ENCODE measurements at regions not wholly inside any gene's neighbourhood (a gene's known extent, or its start where the extent isn't known, plus 50 kb on each side); places are given as distances from the start of the nearest gene placed in this dataset.

GRCh38 chr10:126722726-126723125, 52.2 kb upstream of the C10orf90 start:
- Histone ChIP-seq H3K9me3 (no peaks in the 10 kb centered on the region; the same call in none of the 2 replicates), H3K4me3 (ENCODE audit: low read depth, low read length) (no peak overlapping the region), H3K27me3 (replicated peaks; ENCODE audit: control insufficient read depth, insufficient read depth, low read length) (no peaks in the 10 kb centered on the region), H3K4me1 (no peaks in the 10 kb centered on the region), H3K36me3 (ENCODE audit: control insufficient read depth, insufficient read depth, low read length) (no peaks in the 10 kb centered on the region)
- no peak for DNase-seq
- H3K4me3 Mint-ChIP-seq (ENCODE audit: unreplicated experiment) = no peak overlapping the region
- peaks cover 6% of the 10 kb centered on the region for H3K9me3 Mint-ChIP-seq (ENCODE audit: unreplicated experiment)
- POLR2A ChIA-PET = no interaction called here
- intact Hi-C loops (cut with micrococcal nuclease; ENCODE audit: unreplicated experiment) = no loop called here
- BruUV-seq (replicated peaks) = no TSS peak
- H3K27ac Mint-ChIP-seq (ENCODE audit: unreplicated experiment) = no peak overlapping the region
- no peaks in the 10 kb centered on the region for H3K36me3 Mint-ChIP-seq (ENCODE audit: insufficient read depth, unreplicated experiment)
- no peak for TF ChIP-seq CTCF (IDR thresholded peaks at IDR 0.05; ENCODE audit: insufficient read depth in 1 of 2, low read depth in 1 of 2, low read length in 1 of 2, severe bottlenecking in 1 of 2, unreplicated experiment in 1 of 2)
- CTCF ChIA-PET = interaction anchor here (0.6 kb wide), 1 partner anchor 14 kb away, joined by 3 read pairs; no protein-coding TSS in a partner anchor
- H3K4me1 Mint-ChIP-seq (ENCODE audit: low read depth, unreplicated experiment) = no peaks in the 10 kb centered on the region
- peaks cover 6% of the 10 kb centered on the region for H3K27me3 Mint-ChIP-seq (ENCODE audit: insufficient read depth, unreplicated experiment)

GRCh38 chr10:126723226-126723625, 52.7 kb upstream of the C10orf90 start:
- DNase-seq = no peak
- Histone ChIP-seq H3K4me1 (no peaks in the 10 kb centered on the region), H3K36me3 (ENCODE audit: control insufficient read depth, insufficient read depth, low read length) (no peaks in the 10 kb centered on the region), H3K4me3 (ENCODE audit: low read depth, low read length) (no peak overlapping the region), H3K27me3 (replicated peaks; ENCODE audit: control insufficient read depth, insufficient read depth, low read length) (no peaks in the 10 kb centered on the region), H3K9me3 (no peaks in the 10 kb centered on the region; the same call in none of the 2 replicates)
- Mint-ChIP-seq H3K4me1 (ENCODE audit: low read depth, unreplicated experiment) (no peaks in the 10 kb centered on the region), H3K9me3 (ENCODE audit: unreplicated experiment) (peaks cover 6% of the 10 kb centered on the region), H3K27me3 (ENCODE audit: insufficient read depth, unreplicated experiment) (peaks cover 6% of the 10 kb centered on the region), H3K4me3 (ENCODE audit: unreplicated experiment) (no peak overlapping the region), H3K36me3 (ENCODE audit: insufficient read depth, unreplicated experiment) (no peaks in the 10 kb centered on the region), H3K27ac (ENCODE audit: unreplicated experiment) (no peak overlapping the region)
- CTCF ChIA-PET = no interaction called here
- POLR2A ChIA-PET = no interaction called here
- TF ChIP-seq CTCF (IDR thresholded peaks at IDR 0.05; ENCODE audit: insufficient read depth in 1 of 2, low read depth in 1 of 2, low read length in 1 of 2, severe bottlenecking in 1 of 2, unreplicated experiment in 1 of 2) = no peak
- intact Hi-C loops (cut with micrococcal nuclease; ENCODE audit: unreplicated experiment) = no loop called here
- BruUV-seq (replicated peaks) = no TSS peak

- TF ChIP-seq CTCF (IDR thresholded peaks at IDR 0.05; ENCODE audit: insufficient read depth in 1 of 2, low read depth in 1 of 2, low read length in 1 of 2, severe bottlenecking in 1 of 2, unreplicated experiment in 1 of 2) = no peak
- no peak overlapping the region for H3K4me3 Mint-ChIP-seq (ENCODE audit: unreplicated experiment)
- no peak overlapping the region for H3K27ac Mint-ChIP-seq (ENCODE audit: unreplicated experiment)
- Histone ChIP-seq H3K4me1 (no peaks in the 10 kb centered on the region), H3K27me3 (replicated peaks; ENCODE audit: control insufficient read depth, insufficient read depth, low read length) (no peaks in the 10 kb centered on the region), H3K36me3 (ENCODE audit: control insufficient read depth, insufficient read depth, low read length) (no peaks in the 10 kb centered on the region), H3K9me3 (no peaks in the 10 kb centered on the region; the same call in none of the 2 replicates), H3K4me3 (ENCODE audit: low read depth, low read length) (no peak overlapping the region)
- H3K9me3 Mint-ChIP-seq (ENCODE audit: unreplicated experiment) = no peaks in the 10 kb centered on the region
- ChIA-PET POLR2A (no interaction called here), CTCF (no interaction called here)
- no peak for DNase-seq
- H3K36me3 Mint-ChIP-seq (ENCODE audit: insufficient read depth, unreplicated experiment) = no peaks in the 10 kb centered on the region
- intact Hi-C loops (cut with micrococcal nuclease; ENCODE audit: unreplicated experiment) = no loop called here
- H3K27me3 Mint-ChIP-seq (ENCODE audit: insufficient read depth, unreplicated experiment) = peaks cover 3% of the 10 kb centered on the region
- BruUV-seq (replicated peaks) = no TSS peak
- peaks cover 6% of the 10 kb centered on the region for H3K4me1 Mint-ChIP-seq (ENCODE audit: low read depth, unreplicated experiment)
Measured at GRCh38 chr10:126729314-126729870, 58.9 kb upstream of the C10orf90 start.

Measured in Caco-2 (cell line).